ENCODE measurements at regions not wholly inside any gene's neighbourhood (a gene's known extent, or its start where the extent isn't known, plus 50 kb on each side); places are given as distances from the start of the nearest gene placed in this dataset.

DNA sequence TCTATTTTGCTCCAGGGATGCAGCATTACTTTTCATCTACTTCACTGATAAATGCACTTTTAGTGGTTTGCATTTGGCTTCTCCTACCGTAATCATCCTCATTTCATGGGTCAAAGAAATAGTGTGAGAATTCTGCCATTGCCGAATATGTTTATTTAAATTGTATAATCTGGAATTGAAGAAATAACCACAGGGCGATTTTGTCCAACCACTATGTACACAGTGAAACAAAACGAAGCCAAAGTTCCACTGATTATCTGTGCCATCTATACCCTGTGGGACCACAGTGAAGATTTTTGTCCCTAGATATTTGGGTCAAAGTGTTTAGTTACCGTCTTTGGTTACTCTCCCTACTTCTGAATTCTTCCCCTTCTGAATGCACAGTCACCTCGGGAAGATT is 888.6 kb upstream of the NRXN1 start:
- Histone ChIP-seq H3K9me3 (ENCODE audit: control insufficient read depth, low read depth, low read length) (no peaks in the 10 kb centered on the region), H3K27ac (ENCODE audit: control insufficient read depth, insufficient read depth, low read length) (no peak overlapping the region), H3K9ac (ENCODE audit: control insufficient read depth, extremely low read depth, insufficient read depth, low read length) (no peak overlapping the region), H3K36me3 (ENCODE audit: control insufficient read depth in 2 of 2, extremely low read depth in 1 of 2, insufficient read depth in 2 of 2, low read length in 2 of 2) (no peaks in the 10 kb centered on the region), H3K4me1 (ENCODE audit: control insufficient read depth, extremely low read depth, insufficient read depth, low read length) (no peaks in the 10 kb centered on the region), H3K9me1 (ENCODE audit: control insufficient read depth, extremely low read depth, insufficient read depth, low read length) (no peaks in the 10 kb centered on the region), H3K4me3 (ENCODE audit: control insufficient read depth in 2 of 3, extremely low read depth in 1 of 3, insufficient read depth in 2 of 3, low read depth in 1 of 3, low read length in 3 of 3) (no peak overlapping the region), H3K27me3 (ENCODE audit: control insufficient read depth, extremely low read depth, insufficient read depth, low read length) (no peaks in the 10 kb centered on the region), H3K79me2 (ENCODE audit: control insufficient read depth, insufficient read depth, low read length) (no peaks in the 10 kb centered on the region), H4K20me1 (ENCODE audit: control insufficient read depth, extremely low read depth, insufficient read depth, low read length) (no peaks in the 10 kb centered on the region), H3K4me2 (ENCODE audit: control insufficient read depth, extremely low read depth, insufficient read depth, low read depth, low read length) (no peak overlapping the region), H2AFZ (ENCODE audit: control insufficient read depth, low read length) (no peak overlapping the region)
- FAIRE-seq (no peak), DNase-seq (ENCODE audit: low read depth, low spot score) (no peak)
- TF ChIP-seq EZH2 (IDR thresholded peaks at IDR 0.05; ENCODE audit: low read length) = no peak
- TF ChIP-seq, protein P1, sequence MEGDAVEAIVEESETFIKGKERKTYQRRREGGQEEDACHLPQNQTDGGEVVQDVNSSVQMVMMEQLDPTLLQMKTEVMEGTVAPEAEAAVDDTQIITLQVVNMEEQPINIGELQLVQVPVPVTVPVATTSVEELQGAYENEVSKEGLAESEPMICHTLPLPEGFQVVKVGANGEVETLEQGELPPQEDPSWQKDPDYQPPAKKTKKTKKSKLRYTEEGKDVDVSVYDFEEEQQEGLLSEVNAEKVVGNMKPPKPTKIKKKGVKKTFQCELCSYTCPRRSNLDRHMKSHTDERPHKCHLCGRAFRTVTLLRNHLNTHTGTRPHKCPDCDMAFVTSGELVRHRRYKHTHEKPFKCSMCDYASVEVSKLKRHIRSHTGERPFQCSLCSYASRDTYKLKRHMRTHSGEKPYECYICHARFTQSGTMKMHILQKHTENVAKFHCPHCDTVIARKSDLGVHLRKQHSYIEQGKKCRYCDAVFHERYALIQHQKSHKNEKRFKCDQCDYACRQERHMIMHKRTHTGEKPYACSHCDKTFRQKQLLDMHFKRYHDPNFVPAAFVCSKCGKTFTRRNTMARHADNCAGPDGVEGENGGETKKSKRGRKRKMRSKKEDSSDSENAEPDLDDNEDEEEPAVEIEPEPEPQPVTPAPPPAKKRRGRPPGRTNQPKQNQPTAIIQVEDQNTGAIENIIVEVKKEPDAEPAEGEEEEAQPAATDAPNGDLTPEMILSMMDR (optimal IDR thresholded peaks at IDR 0.05 in 1 of 3, IDR thresholded peaks at IDR 0.05 in 1 of 3, conservative IDR thresholded peaks at IDR 0.05 in 1 of 3; ENCODE audit: extremely low read depth in 1 of 3, insufficient read depth in 2 of 3, low read length in 3 of 3) = no peak
- dilution Hi-C loops (cut with MboI; ENCODE audit: extremely low pct_ligation_motif_present, low sequenced_read_pairs) = no loop called here

DNA sequence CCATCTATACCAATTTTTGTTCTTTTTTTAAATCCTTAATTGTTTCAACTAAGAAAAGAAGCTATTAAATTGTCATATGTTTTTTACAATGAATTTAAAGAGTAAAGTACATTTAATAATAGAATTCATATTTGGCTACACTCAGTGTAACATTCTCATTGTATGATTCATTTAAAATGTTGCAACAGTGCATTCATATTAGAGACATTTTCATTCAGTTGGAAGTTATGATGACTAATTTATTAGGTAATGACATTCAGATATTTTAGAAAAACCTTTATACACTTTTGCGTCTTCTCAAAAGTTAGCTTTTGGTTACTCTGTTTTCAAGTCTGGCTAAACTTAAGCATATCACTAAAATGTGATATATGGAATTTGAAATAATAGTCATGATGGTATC is 887.5 kb upstream of the NRXN1 start:
- H4K20me1 ChIP-seq (ENCODE audit: control insufficient read depth, extremely low read depth, insufficient read depth, low read length) = no peaks in the 10 kb centered on the region
- no peaks in the 10 kb centered on the region for H3K9me1 ChIP-seq (ENCODE audit: control insufficient read depth, extremely low read depth, insufficient read depth, low read length)
- no peak overlapping the region for H3K4me3 ChIP-seq (ENCODE audit: control insufficient read depth in 2 of 3, extremely low read depth in 1 of 3, insufficient read depth in 2 of 3, low read depth in 1 of 3, low read length in 3 of 3)
- TF ChIP-seq, protein P1 (optimal IDR thresholded peaks at IDR 0.05 in 1 of 3, IDR thresholded peaks at IDR 0.05 in 1 of 3, conservative IDR thresholded peaks at IDR 0.05 in 1 of 3; ENCODE audit: extremely low read depth in 1 of 3, insufficient read depth in 2 of 3, low read length in 3 of 3) = no peak
- no peak for TF ChIP-seq EZH2 (IDR thresholded peaks at IDR 0.05; ENCODE audit: low read length)
- no peaks in the 10 kb centered on the region for H3K4me1 ChIP-seq (ENCODE audit: control insufficient read depth, extremely low read depth, insufficient read depth, low read length)
- no peaks in the 10 kb centered on the region for H3K36me3 ChIP-seq (ENCODE audit: control insufficient read depth in 2 of 2, extremely low read depth in 1 of 2, insufficient read depth in 2 of 2, low read length in 2 of 2)
- no peak overlapping the region for H3K4me2 ChIP-seq (ENCODE audit: control insufficient read depth, extremely low read depth, insufficient read depth, low read depth, low read length)
- dilution Hi-C loops (cut with MboI; ENCODE audit: extremely low pct_ligation_motif_present, low sequenced_read_pairs) = no loop called here
- no peaks in the 10 kb centered on the region for H3K9me3 ChIP-seq (ENCODE audit: control insufficient read depth, low read depth, low read length)
- FAIRE-seq (no peak), DNase-seq (ENCODE audit: low read depth, low spot score) (no peak)
- no peaks in the 10 kb centered on the region for H3K79me2 ChIP-seq (ENCODE audit: control insufficient read depth, insufficient read depth, low read length)
- H2AFZ ChIP-seq (ENCODE audit: control insufficient read depth, low read length) = no peak overlapping the region
- no peaks in the 10 kb centered on the region for H3K27me3 ChIP-seq (ENCODE audit: control insufficient read depth, extremely low read depth, insufficient read depth, low read length)
- no peak overlapping the region for H3K9ac ChIP-seq (ENCODE audit: control insufficient read depth, extremely low read depth, insufficient read depth, low read length)
- no peak overlapping the region for H3K27ac ChIP-seq (ENCODE audit: control insufficient read depth, insufficient read depth, low read length)
